HG03469 (cell line): ENCODE measurements at regions not wholly inside any gene's neighbourhood (a gene's known extent, or its start where the extent isn't known, plus 50 kb on each side); places are given as distances from the start of the nearest gene placed in this dataset.

ENCODE experiments used
- ATAC-seq: cut with Tn5 transposase; IDR thresholded peaks from one replicate; pipeline ENCODE4 v1.9.1; 2021; ENCODE audit warnings: mild to moderate bottlenecking, moderate library complexity, moderate number of reproducible peaks; ENCODE audit not compliant: unreplicated experiment

GRCh38 chr3:80252113-80252512 is 484.3 kb upstream of the ROBO1 start:
- ATAC-seq, result no peak

- no peak for ATAC-seq
Measured at GRCh38 chr3:80247766-80248165, 480.0 kb upstream of the ROBO1 start.

GRCh38 chr3:80244390-80244789 is 476.6 kb upstream of the ROBO1 start:
- no peak for ATAC-seq

GRCh38 chr3:80241791-80242190 is 474.0 kb upstream of the ROBO1 start:
- ATAC-seq, result no peak

GRCh38 chr3:80239301-80239700 is 471.5 kb upstream of the ROBO1 start:
- no peak for ATAC-seq

GRCh38 chr3:80238606-80239005 is 470.8 kb upstream of the ROBO1 start:
- no peak for ATAC-seq

- ATAC-seq, result no peak
Measured at GRCh38 chr3:80238152-80238551, 470.4 kb upstream of the ROBO1 start.

GRCh38 chr3:80234706-80235105 is 466.9 kb upstream of the ROBO1 start:
- ATAC-seq, result no peak

GRCh38 chr3:80233576-80233975 is 465.8 kb upstream of the ROBO1 start:
- no peak for ATAC-seq

- ATAC-seq, result no peak
Measured at GRCh38 chr3:80232760-80233159, 465.0 kb upstream of the ROBO1 start.

GRCh38 chr3:80230962-80231361 is 463.2 kb upstream of the ROBO1 start:
- no peak for ATAC-seq

- no peak for ATAC-seq
Measured at GRCh38 chr3:80227216-80227615, 459.4 kb upstream of the ROBO1 start.

- ATAC-seq, result no peak
Measured at GRCh38 chr3:80215191-80215590, 447.4 kb upstream of the ROBO1 start.

GRCh38 chr3:80213086-80213485 is 445.3 kb upstream of the ROBO1 start:
- no peak for ATAC-seq

- no peak for ATAC-seq
Measured at GRCh38 chr3:80192936-80193335, 425.1 kb upstream of the ROBO1 start.

GRCh38 chr3:80190051-80190450 is 422.3 kb upstream of the ROBO1 start:
- no peak for ATAC-seq

GRCh38 chr3:80187981-80188380 is 420.2 kb upstream of the ROBO1 start:
- ATAC-seq, result no peak

- no peak for ATAC-seq
Measured at GRCh38 chr3:80159990-80160506, 392.2 kb upstream of the ROBO1 start.

- no peak for ATAC-seq
Measured at GRCh38 chr3:80158332-80158731, 390.5 kb upstream of the ROBO1 start.

- no peak for ATAC-seq
Measured at GRCh38 chr3:80157546-80157945, 389.7 kb upstream of the ROBO1 start.

GRCh38 chr3:80152692-80153091 is 384.9 kb upstream of the ROBO1 start:
- no peak for ATAC-seq

- no peak for ATAC-seq
Measured at GRCh38 chr3:80142714-80143113, 374.9 kb upstream of the ROBO1 start.

- ATAC-seq, result no peak
Measured at GRCh38 chr3:80141557-80141956, 373.8 kb upstream of the ROBO1 start.

- no peak for ATAC-seq
Measured at GRCh38 chr3:80116281-80116680, 348.5 kb upstream of the ROBO1 start.
